Hepatocyte (in vitro differentiated cells): ENCODE measurements at regions not wholly inside any gene's neighbourhood (a gene's known extent, or its start where the extent isn't known, plus 50 kb on each side); places are given as distances from the start of the nearest gene placed in this dataset.

Experiments used
- DNase-seq: peaks from one replicate; pipeline ENCODE4 v3.0.0-alpha.2; 2016; ENCODE audit warnings: low spot score
- H2AFZ ChIP-seq: fragments of 200-600 bp; sonication (generic); 2 replicates; pipeline ENCODE4 v1.6.0; 2016; ENCODE audit warnings: antibody characterized with exemption, mild to moderate bottlenecking
- H3K27ac ChIP-seq: fragments of 200-600 bp; sonication (generic); 2 replicates; pipeline ENCODE4 v1.5.1; 2016; ENCODE audit warnings: mild to moderate bottlenecking
- H3K27me3 ChIP-seq: fragments of 200-600 bp; sonication (generic); 2 replicates; pipeline ENCODE4 v1.6.1; 2016
- H3K36me3 ChIP-seq: fragments of 200-600 bp; sonication (generic); replicated peaks from 2 replicates; pipeline ENCODE4 v1.5.1; 2016; ENCODE audit warnings: low read depth; ENCODE audit not compliant: insufficient read depth
- H3K4me1 ChIP-seq: fragments of 200-600 bp; sonication (generic); 2 replicates; pipeline ENCODE4 v1.5.1; 2016; ENCODE audit warnings: mild to moderate bottlenecking, moderate library complexity; ENCODE audit not compliant: insufficient read depth
- H3K4me2 ChIP-seq: fragments of 200-600 bp; sonication (generic); 2 replicates; pipeline ENCODE4 v1.6.0; 2016
- H3K4me3 ChIP-seq: fragments of 200-600 bp; sonication (generic); 2 replicates; pipeline ENCODE4 v1.5.1; 2016; ENCODE audit warnings: mild to moderate bottlenecking
- H3K79me2 ChIP-seq: fragments of 200-600 bp; sonication (generic); 2 replicates; pipeline ENCODE4 v1.6.0; 2017; ENCODE audit warnings: mild to moderate bottlenecking
- H3K9me2 ChIP-seq: fragments of 200-600 bp; sonication (generic); replicated peaks from 2 replicates; pipeline ENCODE4 v1.6.0; 2017; ENCODE audit warnings: mild to moderate bottlenecking; ENCODE audit not compliant: insufficient read depth
- H3K9me3 ChIP-seq: fragments of 200-600 bp; sonication (generic); 2 replicates; pipeline ENCODE4 v1.5.1; 2016; ENCODE audit warnings: low read depth, mild to moderate bottlenecking
- H4K20me1 ChIP-seq: fragments of 200-600 bp; sonication (generic); 2 replicates; pipeline ENCODE4 v1.6.0; 2016; ENCODE audit warnings: mild to moderate bottlenecking; ENCODE audit not compliant: insufficient read depth, poor library complexity, severe bottlenecking
- EZH2 ChIP-seq: fragments of 200-600 bp; sonication (generic); IDR thresholded peaks from 2 replicates; pipeline ENCODE4 v1.6.1; 2016; ENCODE audit warnings: antibody characterized with exemption, mild to moderate bottlenecking, borderline replicate concordance
- EZH2phosphoT487 ChIP-seq: fragments of 200-600 bp; sonication (generic); IDR thresholded peaks from one replicate; pipeline ENCODE4 v1.6.1; 2018; ENCODE audit warnings: antibody characterized with exemption, mild to moderate bottlenecking, low read depth, moderate library complexity; ENCODE audit not compliant: unreplicated experiment, severe bottlenecking
- WGBS: methylation state at CpG from one replicate; pipeline ENCODE4 v1.1.6; 2016; ENCODE audit warnings: low lambda C conversion rate; ENCODE audit errors: missing lambda C conversion rate; 5-methylcytosine and 5-hydroxymethylcytosine counted together
- TF ChIP-seq, protein P1 (sequence below): fragments of 200-600 bp; sonication (generic); IDR thresholded peaks from 2 replicates; pipeline ENCODE4 v1.5.1; 2016; ENCODE audit warnings: antibody characterized with exemption, mild to moderate bottlenecking; ENCODE audit not compliant: poor library complexity

DNA sequence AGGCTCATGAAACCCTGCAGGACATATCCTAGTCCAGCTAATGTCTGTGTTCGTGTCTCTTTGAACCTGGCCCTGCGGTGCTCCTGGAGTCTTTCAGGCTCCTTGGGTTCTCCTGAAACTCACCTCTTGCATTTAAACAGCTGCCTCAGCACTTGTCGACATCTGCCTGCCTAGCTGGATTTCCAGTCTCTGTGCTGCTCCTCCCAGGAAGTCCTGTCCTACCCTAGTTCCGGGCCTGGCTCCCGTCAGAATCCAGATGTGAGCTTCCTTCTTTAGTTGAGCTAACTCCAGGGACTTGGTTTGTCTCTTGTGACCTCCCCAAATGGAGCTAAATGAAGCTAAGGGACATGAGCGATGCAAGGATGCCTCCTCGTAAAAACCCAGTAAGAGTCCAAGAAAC is 155.2 kb upstream of the PIRT start:
- Histone ChIP-seq H3K27ac (no peak overlapping the region), H3K79me2 (no peaks in the 10 kb centered on the region), H2AFZ (no peak overlapping the region), H4K20me1 (no peaks in the 10 kb centered on the region), H3K4me3 (no peak overlapping the region), H3K27me3 (no peaks in the 10 kb centered on the region), H3K4me1 (peaks cover 14% of the 10 kb centered on the region), H3K36me3 (no peaks in the 10 kb centered on the region), H3K9me3 (no peaks in the 10 kb centered on the region), H3K9me2 (no peaks in the 10 kb centered on the region), H3K4me2 (no peak overlapping the region)
- no peak for DNase-seq
- TF ChIP-seq EZH2: no peak
- WGBS: 71% methylated on average over 7 of the region's 7 CpGs

DNA sequence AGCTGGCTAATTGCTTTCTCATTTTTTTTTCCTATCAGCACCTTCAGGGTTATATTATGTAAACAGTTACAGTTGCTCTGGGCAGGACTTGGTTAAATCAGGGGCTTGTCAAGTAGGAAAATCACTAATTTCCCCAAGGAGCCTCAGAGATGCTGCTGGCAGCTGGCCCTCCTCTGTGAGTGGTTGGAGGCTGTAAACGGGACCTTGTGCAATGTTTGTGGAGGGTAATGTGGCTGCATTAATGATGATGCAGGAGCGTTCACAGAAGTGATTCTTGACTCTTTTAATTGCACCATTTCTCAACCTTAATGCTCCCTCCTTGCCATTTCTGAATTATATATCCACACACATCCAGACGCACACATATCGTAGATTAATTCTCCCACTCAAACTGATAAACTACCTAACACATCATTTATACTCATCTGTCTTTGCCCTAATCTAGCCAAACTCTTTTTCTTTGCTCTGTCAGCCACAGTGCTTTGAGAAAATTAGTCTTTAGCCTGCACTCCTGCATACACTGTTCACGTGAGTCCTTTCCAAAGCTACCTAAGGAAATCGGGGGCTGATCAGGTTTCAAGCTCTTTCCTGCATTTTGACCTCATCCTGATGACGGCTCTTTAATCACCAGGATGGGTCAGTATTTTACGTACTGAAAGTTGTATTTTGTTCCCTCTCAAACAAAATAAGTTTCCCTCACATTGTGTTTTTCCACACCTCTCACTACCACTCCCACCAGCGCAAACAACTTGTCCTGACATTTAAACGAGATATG is 154.4 kb upstream of the PIRT start:
- H3K4me2 ChIP-seq: no peak overlapping the region
- no peak for DNase-seq
- H3K4me3 ChIP-seq: no peak overlapping the region
- H4K20me1 ChIP-seq: no peaks in the 10 kb centered on the region
- no peaks in the 10 kb centered on the region for H3K9me2 ChIP-seq
- H3K9me3 ChIP-seq: no peaks in the 10 kb centered on the region
- H3K4me1 ChIP-seq: peaks cover 14% of the 10 kb centered on the region
- H3K79me2 ChIP-seq: no peaks in the 10 kb centered on the region
- no peak overlapping the region for H3K27ac ChIP-seq
- no peak overlapping the region for H2AFZ ChIP-seq
- TF ChIP-seq EZH2: no peak
- TF ChIP-seq, protein P1, sequence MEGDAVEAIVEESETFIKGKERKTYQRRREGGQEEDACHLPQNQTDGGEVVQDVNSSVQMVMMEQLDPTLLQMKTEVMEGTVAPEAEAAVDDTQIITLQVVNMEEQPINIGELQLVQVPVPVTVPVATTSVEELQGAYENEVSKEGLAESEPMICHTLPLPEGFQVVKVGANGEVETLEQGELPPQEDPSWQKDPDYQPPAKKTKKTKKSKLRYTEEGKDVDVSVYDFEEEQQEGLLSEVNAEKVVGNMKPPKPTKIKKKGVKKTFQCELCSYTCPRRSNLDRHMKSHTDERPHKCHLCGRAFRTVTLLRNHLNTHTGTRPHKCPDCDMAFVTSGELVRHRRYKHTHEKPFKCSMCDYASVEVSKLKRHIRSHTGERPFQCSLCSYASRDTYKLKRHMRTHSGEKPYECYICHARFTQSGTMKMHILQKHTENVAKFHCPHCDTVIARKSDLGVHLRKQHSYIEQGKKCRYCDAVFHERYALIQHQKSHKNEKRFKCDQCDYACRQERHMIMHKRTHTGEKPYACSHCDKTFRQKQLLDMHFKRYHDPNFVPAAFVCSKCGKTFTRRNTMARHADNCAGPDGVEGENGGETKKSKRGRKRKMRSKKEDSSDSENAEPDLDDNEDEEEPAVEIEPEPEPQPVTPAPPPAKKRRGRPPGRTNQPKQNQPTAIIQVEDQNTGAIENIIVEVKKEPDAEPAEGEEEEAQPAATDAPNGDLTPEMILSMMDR: no peak
- no peak for TF ChIP-seq EZH2phosphoT487
- H3K36me3 ChIP-seq: no peaks in the 10 kb centered on the region
- no peaks in the 10 kb centered on the region for H3K27me3 ChIP-seq
- 47% methylated on average over 10 of the region's 10 CpGs for WGBS

DNA sequence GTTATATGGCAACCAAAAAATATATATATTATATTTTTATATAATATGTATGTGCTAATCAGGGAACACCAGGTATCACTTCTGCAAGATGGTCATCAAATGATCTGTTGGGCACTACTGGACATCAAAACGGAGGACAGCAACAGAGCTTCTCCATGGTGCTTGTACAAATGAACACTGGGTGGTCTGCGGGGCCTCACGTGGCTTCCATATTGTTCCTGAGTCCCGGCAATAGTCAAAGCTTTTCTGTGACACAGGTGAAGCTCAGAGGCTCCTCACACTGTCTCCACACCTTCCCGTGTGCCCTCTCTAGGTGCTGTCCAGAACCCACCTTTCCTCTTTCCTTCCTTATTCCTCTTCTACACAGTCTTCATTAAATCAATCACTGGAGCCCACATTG is 149.9 kb upstream of the PIRT start:
- Histone ChIP-seq H3K79me2 (no peaks in the 10 kb centered on the region), H3K4me2 (no peak overlapping the region), H3K27ac (no peak overlapping the region), H3K4me3 (no peak overlapping the region), H3K9me3 (no peaks in the 10 kb centered on the region), H3K36me3 (no peaks in the 10 kb centered on the region), H3K4me1 (no peaks in the 10 kb centered on the region), H3K27me3 (no peaks in the 10 kb centered on the region), H3K9me2 (no peaks in the 10 kb centered on the region), H2AFZ (no peak overlapping the region), H4K20me1 (no peaks in the 10 kb centered on the region)
- TF ChIP-seq EZH2 (no peak), EZH2phosphoT487 (no peak)
- TF ChIP-seq, protein P1: no peak
- DNase-seq: no peak
- 83% methylated on average over 5 of the region's 5 CpGs for WGBS

DNA sequence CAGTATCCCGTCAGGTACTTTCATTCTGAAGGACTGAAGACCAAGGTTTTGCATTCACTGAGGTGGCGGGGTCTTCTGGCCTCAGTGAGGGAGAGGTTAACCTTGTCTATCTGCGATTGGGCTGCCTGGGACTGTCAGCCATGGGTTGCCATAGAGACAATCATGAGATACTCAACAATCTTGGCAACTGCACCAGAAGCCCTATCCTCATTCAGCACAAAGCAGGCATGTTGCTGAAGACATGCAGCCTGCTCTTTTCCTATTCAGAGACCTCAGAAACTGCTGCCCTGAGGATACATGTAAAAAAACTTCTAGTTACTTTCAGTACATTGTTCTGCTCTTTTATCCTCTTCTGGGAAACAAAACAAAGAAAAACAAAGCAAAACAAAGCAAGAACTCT is 146.3 kb upstream of the PIRT start:
- H2AFZ ChIP-seq: no peak overlapping the region
- no peak overlapping the region for H3K27ac ChIP-seq
- no peaks in the 10 kb centered on the region for H3K79me2 ChIP-seq
- no peak overlapping the region for H3K4me2 ChIP-seq
- H3K4me1 ChIP-seq: no peaks in the 10 kb centered on the region
- no peak for DNase-seq
- no peaks in the 10 kb centered on the region for H3K9me3 ChIP-seq
- no peak for TF ChIP-seq EZH2
- TF ChIP-seq EZH2phosphoT487: no peak
- TF ChIP-seq, protein P1: no peak
- H3K27me3 ChIP-seq: no peaks in the 10 kb centered on the region
- H3K9me2 ChIP-seq: no peaks in the 10 kb centered on the region
- H3K4me3 ChIP-seq: no peak overlapping the region
- H4K20me1 ChIP-seq: no peaks in the 10 kb centered on the region
- no peaks in the 10 kb centered on the region for H3K36me3 ChIP-seq
- 84% methylated on average over 3 of the region's 3 CpGs for WGBS
